Subcutaneous abdominal adipose tissue (tissue), 5 donors: ENCODE measurements at regions not wholly inside any gene's neighbourhood (a gene's known extent, or its start where the extent isn't known, plus 50 kb on each side); places are given as distances from the start of the nearest gene placed in this dataset.

Experiments
- H3K27ac ChIP-seq: one replicate; pipeline ENCODE4 v1.7.0; 2013; ENCODE audit warnings: low read depth, mild to moderate bottlenecking, inconsistent platforms, low read length, moderate library complexity
- H3K27me3 ChIP-seq, 5 donors: one replicate each; pipeline ENCODE4 v1.7.0; 2013; ENCODE audit warnings: low read length in 5 of 5, inconsistent platforms in 1 of 5; ENCODE audit not compliant: control insufficient read depth in 5 of 5, insufficient read depth in 4 of 5
- H3K36me3 ChIP-seq, 5 donors: one replicate each; pipeline ENCODE4 v1.7.0; 2013; ENCODE audit warnings: low read length in 5 of 5; ENCODE audit not compliant: control insufficient read depth in 5 of 5, insufficient read depth in 5 of 5
- H3K4me1 ChIP-seq, 5 donors: one replicate each; pipeline ENCODE4 v1.7.0; 2013; ENCODE audit warnings: low read length in 5 of 5, mild to moderate bottlenecking in 3 of 5, moderate library complexity in 1 of 5; ENCODE audit not compliant: control insufficient read depth in 5 of 5, insufficient read depth in 5 of 5
- H3K4me3 ChIP-seq, 5 donors: one replicate each; pipeline ENCODE4 v1.7.0; 2013; ENCODE audit warnings: low read length in 5 of 5, low read depth in 1 of 5
- H3K9ac ChIP-seq, 5 donors: one replicate each; pipeline ENCODE4 v1.7.0; 2013; ENCODE audit warnings: low read length in 5 of 5, mild to moderate bottlenecking in 4 of 5, moderate library complexity in 3 of 5
- H3K9me3 ChIP-seq, 5 donors: one replicate each; pipeline ENCODE4 v1.7.0; 2013; ENCODE audit warnings: low read length in 5 of 5; ENCODE audit not compliant: control insufficient read depth in 5 of 5
- donor health status: healthy.
- donor health status: healthy.
- donor health status: healthy.
- donor health status: healthy.
- donor health status: healthy.

- Histone ChIP-seq H3K27ac (no peak overlapping the region), H3K4me3 (no peak overlapping the region), H3K36me3 (no peaks in the 10 kb centered on the region), H3K9me3 (no peaks in the 10 kb centered on the region), H3K27me3 (peaks cover 3 to 24% (median 10%) of the 10 kb centered on the region in 5 donors), H3K4me1 (no peaks in the 10 kb centered on the region), H3K9ac (no peak overlapping the region)
Observed at GRCh38 chr14:101196051-101196712, 292.7 kb upstream of the RTL1 start.

- Histone ChIP-seq H3K9ac (no peak overlapping the region), H3K4me1 (no peaks in the 10 kb centered on the region), H3K27me3 (peaks cover 3 to 24% (median 10%) of the 10 kb centered on the region in 5 donors), H3K36me3 (no peaks in the 10 kb centered on the region), H3K9me3 (peaks cover 0 to 6% (median 2%) of the 10 kb centered on the region in 5 donors), H3K27ac (no peak overlapping the region), H3K4me3 (no peak overlapping the region)
Observed at GRCh38 chr14:101196795-101197590, 293.5 kb upstream of the RTL1 start.

GRCh38 chr14:101197595-101198397 lies 294.3 kb upstream of the RTL1 start:
- Histone ChIP-seq H3K27me3 (peaks cover 3 to 24% (median 10%) of the 10 kb centered on the region in 5 donors), H3K9ac (no peak overlapping the region), H3K27ac (no peak overlapping the region), H3K4me3 (no peak overlapping the region), H3K9me3 (peaks cover 0 to 7% (median 3%) of the 10 kb centered on the region in 5 donors), H3K36me3 (no peaks in the 10 kb centered on the region), H3K4me1 (no peaks in the 10 kb centered on the region)

GRCh38 chr14:101198398-101199027 lies 295.0 kb upstream of the RTL1 start:
- Histone ChIP-seq H3K27me3 (peaks cover 3 to 20% (median 7%) of the 10 kb centered on the region in 5 donors), H3K36me3 (no peaks in the 10 kb centered on the region), H3K4me1 (no peaks in the 10 kb centered on the region), H3K27ac (no peak overlapping the region), H3K9me3 (peaks cover under 1 to 12% (median 10%) of the 10 kb centered on the region in 5 donors), H3K9ac (no peak overlapping the region), H3K4me3 (no peak overlapping the region)

- Histone ChIP-seq H3K27ac (no peak overlapping the region), H3K4me1 (no peaks in the 10 kb centered on the region), H3K27me3 (peaks cover 3 to 14% (median 4%) of the 10 kb centered on the region in 5 donors), H3K36me3 (no peaks in the 10 kb centered on the region), H3K9ac (no peak overlapping the region), H3K9me3 (peaks cover 2 to 15% (median 12%) of the 10 kb centered on the region in 5 donors), H3K4me3 (no peak overlapping the region)
Observed at GRCh38 chr14:101199028-101199770, 295.7 kb upstream of the RTL1 start.

- Histone ChIP-seq H3K27ac (no peak overlapping the region), H3K9me3 (peaks cover 2 to 18% (median 13%) of the 10 kb centered on the region in 5 donors), H3K4me3 (no peak overlapping the region), H3K4me1 (no peaks in the 10 kb centered on the region), H3K27me3 (peaks cover under 1 to 8% (median 3%) of the 10 kb centered on the region in 5 donors), H3K36me3 (no peaks in the 10 kb centered on the region), H3K9ac (no peak overlapping the region)
Observed at GRCh38 chr14:101200008-101200649, 296.6 kb upstream of the RTL1 start.

GRCh38 chr14:101200650-101201516 lies 297.4 kb upstream of the RTL1 start:
- no peaks in the 10 kb centered on the region for H3K4me1 ChIP-seq
- H3K36me3 ChIP-seq = no peaks in the 10 kb centered on the region
- no peak overlapping the region for H3K4me3 ChIP-seq
- peaks cover 0 to 4% (median 0%) of the 10 kb centered on the region in 5 donors for H3K27me3 ChIP-seq
- H3K9ac ChIP-seq = no peak overlapping the region
- no peak overlapping the region for H3K27ac ChIP-seq
- H3K9me3 ChIP-seq = peaks cover 2 to 19% (median 17%) of the 10 kb centered on the region in 5 donors

- H3K9me3 ChIP-seq = peaks cover 2 to 25% (median 17%) of the 10 kb centered on the region in 5 donors
- H3K4me1 ChIP-seq = no peaks in the 10 kb centered on the region
- H3K36me3 ChIP-seq = no peaks in the 10 kb centered on the region
- no peak overlapping the region for H3K9ac ChIP-seq
- no peak overlapping the region for H3K27ac ChIP-seq
- no peak overlapping the region for H3K4me3 ChIP-seq
- peaks cover 0 to 4% (median 0%) of the 10 kb centered on the region in 5 donors for H3K27me3 ChIP-seq
Observed at GRCh38 chr14:101201535-101202151, 298.1 kb upstream of the RTL1 start.
